H9 (cell line): ENCODE measurements at regions not wholly inside any gene's neighbourhood (a gene's known extent, or its start where the extent isn't known, plus 50 kb on each side); places are given as distances from the start of the nearest gene placed in this dataset.

Experiments
- DNase-seq: peaks from one replicate; pipeline ENCODE4 v3.0.0-alpha.2; 2017
- H2AFZ ChIP-seq: one replicate; pipeline ENCODE4 v1.6.1; 2013; ENCODE audit warnings: mild to moderate bottlenecking, low read length, control low read depth, moderate library complexity
- H2AK5ac ChIP-seq: 2 replicates; pipeline ENCODE4 v1.6.1; 2013; ENCODE audit warnings: low read length, control low read depth, mixed read lengths; ENCODE audit not compliant: insufficient read length
- H2BK120ac ChIP-seq: one replicate; pipeline ENCODE4 v1.6.1; 2013; ENCODE audit warnings: low read depth, mild to moderate bottlenecking, low read length, control low read depth, inconsistent platforms; ENCODE audit not compliant: poor library complexity, severe bottlenecking
- H2BK12ac ChIP-seq: 2 replicates; pipeline ENCODE4 v1.6.1; 2013; ENCODE audit warnings: low read length, control low read depth, mixed read lengths, low read depth; ENCODE audit not compliant: insufficient read length
- H2BK15ac ChIP-seq: 2 replicates; pipeline ENCODE4 v1.6.1; 2013; ENCODE audit warnings: low read depth, low read length, control low read depth
- H2BK20ac ChIP-seq: one replicate; pipeline ENCODE4 v1.6.1; 2013; ENCODE audit warnings: low read depth, mild to moderate bottlenecking, low read length, control low read depth, inconsistent platforms; ENCODE audit not compliant: poor library complexity, severe bottlenecking
- H2BK5ac ChIP-seq: 2 replicates; pipeline ENCODE4 v1.6.1; 2013; ENCODE audit warnings: low read length, control low read depth, mixed read lengths; ENCODE audit not compliant: insufficient read length
- H3K14ac ChIP-seq: 2 replicates; pipeline ENCODE4 v1.6.1; 2013; ENCODE audit warnings: low read length, control low read depth; ENCODE audit not compliant: insufficient read depth
- H3K18ac ChIP-seq: 2 replicates; pipeline ENCODE4 v1.6.1; 2013; ENCODE audit warnings: low read depth, mild to moderate bottlenecking, mixed read lengths, low read length, control low read depth; ENCODE audit not compliant: insufficient read length
- H3K23ac ChIP-seq: 2 replicates; pipeline ENCODE4 v1.6.1; 2013; ENCODE audit warnings: low read length, control low read depth, mixed read lengths, low read depth; ENCODE audit not compliant: insufficient read length
- H3K23me2 ChIP-seq: 2 replicates; pipeline ENCODE4 v1.6.1; 2013; ENCODE audit warnings: low read depth, mild to moderate bottlenecking, mixed read lengths, low read length, control low read depth; ENCODE audit not compliant: insufficient read length, poor library complexity, severe bottlenecking
- H3K27ac ChIP-seq: 2 replicates; pipeline ENCODE4 v1.5.1; 2013; ENCODE audit warnings: low read length, control low read depth, mixed read lengths, low read depth; ENCODE audit not compliant: insufficient read length
- H3K27me3 ChIP-seq: 2 replicates; pipeline ENCODE4 v1.6.1; 2013; ENCODE audit warnings: low read length, control low read depth, inconsistent platforms; ENCODE audit not compliant: insufficient read depth
- H3K4ac ChIP-seq: 2 replicates; pipeline ENCODE4 v1.6.1; 2013; ENCODE audit warnings: low read depth, mild to moderate bottlenecking, control low read depth, inconsistent platforms, low read length, moderate library complexity
- H3K4me1 ChIP-seq: 2 replicates; pipeline ENCODE4 v1.6.1; 2013; ENCODE audit warnings: low read length, control low read depth, inconsistent platforms; ENCODE audit not compliant: insufficient read depth
- H3K4me2 ChIP-seq: 2 replicates; pipeline ENCODE4 v1.6.1; 2013; ENCODE audit warnings: low read length, control low read depth, mixed read lengths; ENCODE audit not compliant: insufficient read length, insufficient read depth
- H3K56ac ChIP-seq: 2 replicates; pipeline ENCODE4 v1.6.1; 2013; ENCODE audit warnings: low read depth, mild to moderate bottlenecking, mixed read lengths, low read length, control low read depth; ENCODE audit not compliant: insufficient read length
- H3K79me1 ChIP-seq: 2 replicates; pipeline ENCODE4 v1.6.1; 2013; ENCODE audit warnings: low read depth, mild to moderate bottlenecking, moderate library complexity, low read length, control low read depth, inconsistent platforms; ENCODE audit not compliant: insufficient read depth, poor library complexity, severe bottlenecking
- H3K79me2 ChIP-seq: 2 replicates; pipeline ENCODE4 v1.6.1; 2013; ENCODE audit warnings: low read length, control low read depth, inconsistent platforms; ENCODE audit not compliant: insufficient read depth
- H3K9ac ChIP-seq: 2 replicates; pipeline ENCODE4 v1.6.1; 2013; ENCODE audit warnings: low read length, control low read depth, mixed read lengths; ENCODE audit not compliant: insufficient read length; ENCODE audit errors: extremely low read depth
- H3K9me3 ChIP-seq: one replicate; pipeline ENCODE4 v1.6.1; 2013; ENCODE audit warnings: low read depth, low read length, inconsistent platforms; ENCODE audit not compliant: control insufficient read depth
- H3T11ph ChIP-seq: one replicate; pipeline ENCODE4 v1.6.1; 2013; ENCODE audit warnings: mild to moderate bottlenecking, low read length, control low read depth, inconsistent platforms
- H4K20me1 ChIP-seq: one replicate; pipeline ENCODE4 v1.6.1; 2013; ENCODE audit not compliant: control insufficient read depth, insufficient read length, insufficient read depth
- H4K5ac ChIP-seq: 2 replicates; pipeline ENCODE4 v1.6.1; 2013; ENCODE audit warnings: low read depth, mild to moderate bottlenecking, mixed read lengths, low read length, control low read depth; ENCODE audit not compliant: insufficient read length
- H4K8ac ChIP-seq: replicated peaks from 2 replicates; pipeline ENCODE4 v1.6.1; 2013; ENCODE audit warnings: low read length, control low read depth, mixed read lengths, low read depth; ENCODE audit not compliant: insufficient read length
- H4K91ac ChIP-seq: 2 replicates; pipeline ENCODE4 v1.6.1; 2013; ENCODE audit warnings: low read depth, mild to moderate bottlenecking, moderate library complexity, mixed read lengths, low read length, control low read depth; ENCODE audit not compliant: insufficient read length
- H3K27ac Mint-ChIP-seq, 3 experiments: 2 replicates in 2 of 3; 3 replicates in 1 of 3; pipeline ENCODE4 v1.8.0; 2020 to 2021; ENCODE audit warnings: mixed read lengths in 3 of 3, mild to moderate bottlenecking in 1 of 3, moderate library complexity in 1 of 3
- H3K27me3 Mint-ChIP-seq: 2 replicates; pipeline ENCODE4 v1.8.0; 2021; ENCODE audit warnings: low read depth, mild to moderate bottlenecking, moderate library complexity, mixed read lengths
- H3K36me3 Mint-ChIP-seq, 3 experiments: 2 replicates in 2 of 3; 3 replicates in 1 of 3; pipeline ENCODE4 v1.8.0; 2020 to 2021; ENCODE audit warnings: low read depth in 3 of 3, mixed read lengths in 3 of 3; ENCODE audit not compliant: insufficient read depth in 1 of 3
- H3K4me1 Mint-ChIP-seq, 2 experiments: 2 replicates each; pipeline ENCODE4 v1.8.0; 2020; ENCODE audit warnings: mixed read lengths in 2 of 2
- H3K4me3 Mint-ChIP-seq, 2 experiments: 2 replicates in 1 of 2; 3 replicates in 1 of 2; pipeline ENCODE4 v1.8.0; 2020 to 2021; ENCODE audit warnings: mild to moderate bottlenecking in 2 of 2, mixed read lengths in 2 of 2, moderate library complexity in 1 of 2
- H3K9me3 Mint-ChIP-seq, 2 experiments: 2 replicates in 1 of 2; 3 replicates in 1 of 2; pipeline ENCODE4 v1.8.0; 2020; ENCODE audit warnings: mild to moderate bottlenecking in 2 of 2, mixed read lengths in 2 of 2, moderate library complexity in 1 of 2
- CTCF ChIP-seq: fragments of 200-600 bp; sonication (generic); conservative IDR thresholded peaks from 3 replicates; pipeline ENCODE4 v1.8.0; 2021; ENCODE audit warnings: antibody characterized with exemption, mild to moderate bottlenecking
- WGBS: extraction: QIAGEN DNeasy Blood & Tissue Kit; methylation state at CpG from one replicate; pipeline ENCODE4 v1.1.7; 2013; ENCODE audit warnings: missing lambda C conversion rate, low lambda C conversion rate, mixed read lengths; ENCODE audit not compliant: insufficient read length; ENCODE audit errors: extremely low coverage; 5-methylcytosine and 5-hydroxymethylcytosine counted together

DNA sequence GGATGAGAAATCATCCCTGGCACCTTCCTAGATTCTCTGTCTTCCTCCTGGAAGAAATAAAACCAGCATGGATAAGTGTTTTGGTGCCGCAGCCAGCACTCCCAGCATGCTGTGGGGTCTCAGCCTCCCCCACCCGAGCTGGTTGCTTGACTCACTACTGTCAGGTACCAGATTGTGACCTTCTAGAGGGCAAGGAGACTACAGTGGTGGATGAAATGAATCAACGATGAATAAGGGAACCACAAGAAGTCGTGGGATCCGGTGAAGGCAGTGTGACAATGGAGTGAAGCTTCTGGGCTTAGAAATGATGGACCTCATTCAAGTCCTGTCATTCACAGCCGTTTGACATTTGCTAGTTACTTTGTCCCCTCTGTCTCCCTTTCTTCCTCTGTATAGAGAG lies 50.2 kb upstream of the SLCO3A1 start:
- Histone ChIP-seq H4K91ac (no peak overlapping the region), H3K23me2 (no peaks in the 10 kb centered on the region), H3K4me1 (no peaks in the 10 kb centered on the region), H2BK15ac (no peak overlapping the region), H2AFZ (no peak overlapping the region), H3T11ph (no peak overlapping the region), H2BK120ac (no peak overlapping the region), H2AK5ac (no peak overlapping the region), H3K27ac (no peak overlapping the region), H4K20me1 (no peaks in the 10 kb centered on the region), H3K79me2 (no peaks in the 10 kb centered on the region), H3K79me1 (no peaks in the 10 kb centered on the region), H2BK5ac (no peak overlapping the region), H3K14ac (no peak overlapping the region), H3K27me3 (no peaks in the 10 kb centered on the region), H3K9ac (no peak overlapping the region), H2BK20ac (no peak overlapping the region), H3K18ac (no peak overlapping the region), H3K4me2 (no peak overlapping the region), H3K56ac (no peak overlapping the region), H3K4ac (no peak overlapping the region), H4K5ac (no peak overlapping the region), H3K23ac (no peak overlapping the region), H3K9me3 (no peaks in the 10 kb centered on the region), H4K8ac (no peak overlapping the region), H2BK12ac (no peak overlapping the region)
- Mint-ChIP-seq H3K27ac (no peak overlapping the region), H3K27me3 (peaks cover 3% of the 10 kb centered on the region), H3K4me3 (no peak overlapping the region), H3K4me1 (0 out of 4 replicates have a peak, but pooled peaks cover 0 to 2% of the 10 kb centered on the region in 2 experiments), H3K9me3 (no peaks in the 10 kb centered on the region), H3K36me3 (no peaks in the 10 kb centered on the region)
- no peak for DNase-seq
- TF ChIP-seq CTCF: no peak
- WGBS: no CpG with 5 or more reads among the region's 6 CpGs
